HT-29 (cell line): ENCODE measurements at regions not wholly inside any gene's neighbourhood (a gene's known extent, or its start where the extent isn't known, plus 50 kb on each side); places are given as distances from the start of the nearest gene placed in this dataset.
A peak's percentile ranks its signal among the peaks of the same experiment; 100 is the strongest.
"Not testable (repeated sequence)": the region's sequence is repeated elsewhere in the genome, so short reads cannot be mapped to it uniquely, and the experiment has no call there.

Experiments
- DNase-seq: peaks from one replicate; pipeline ENCODE4 v3.0.0-alpha.2; 2015; ENCODE audit warnings: low spot score

DNA sequence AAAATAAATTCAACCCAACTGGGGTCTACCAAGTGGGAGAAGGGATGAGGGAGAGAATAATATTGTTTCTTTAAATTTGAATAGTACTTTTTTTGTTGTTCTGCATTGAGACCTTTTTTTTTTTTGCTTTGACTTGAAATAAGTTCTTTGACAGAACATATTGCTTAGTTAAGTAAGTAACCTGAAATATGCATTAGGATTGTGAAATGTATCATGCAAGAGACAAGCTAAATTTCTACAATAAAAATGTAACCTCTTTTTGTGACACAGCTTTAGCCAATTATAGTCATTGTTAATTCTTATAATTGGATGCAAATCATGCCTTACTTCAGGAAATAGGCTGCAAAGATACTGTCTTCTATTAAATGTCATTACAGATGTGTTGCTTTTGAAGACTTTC, 150.0 kb upstream of the GOT2 start:
- DNase-seq: no peak

DNA sequence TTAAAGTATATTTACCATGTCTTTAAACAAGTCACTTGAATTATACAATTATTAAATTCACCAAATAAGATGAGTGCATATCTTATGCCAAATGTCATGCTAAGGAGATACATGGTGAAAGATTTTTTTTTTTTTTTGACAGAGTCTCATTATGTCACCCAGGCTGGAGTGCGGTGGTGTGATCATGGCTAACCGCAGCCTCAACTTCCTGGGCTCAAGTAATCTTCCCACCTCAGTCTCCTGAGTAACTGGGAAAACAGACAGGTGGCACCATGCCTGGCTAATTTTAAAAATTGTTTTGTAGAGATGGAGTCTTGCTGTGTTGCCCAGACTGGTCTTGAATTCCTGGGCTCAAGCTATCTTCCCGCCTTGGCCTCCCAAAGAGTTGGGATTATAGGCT, 149.0 kb upstream of the GOT2 start:
- DNase-seq: no peak

DNA sequence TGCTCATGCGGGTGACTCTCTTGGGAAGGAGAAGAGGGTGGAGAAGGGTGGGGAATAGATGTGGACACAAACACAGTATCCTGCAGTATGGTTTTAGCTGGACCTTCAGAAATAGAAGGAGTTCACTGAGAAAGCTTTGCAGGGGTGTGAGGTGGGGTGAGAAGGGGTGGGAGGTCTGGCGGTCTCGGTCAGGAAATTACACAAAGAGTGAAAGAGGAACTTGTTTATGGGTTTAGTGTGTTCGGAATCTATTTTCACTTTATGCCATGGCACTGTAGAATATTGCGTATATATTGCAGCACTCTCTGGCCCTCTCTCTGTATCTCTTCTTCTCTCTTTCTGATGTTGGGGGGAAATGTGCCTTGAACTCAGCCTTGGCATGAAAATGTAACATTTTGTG, 148.2 kb upstream of the GOT2 start:
- no peak for DNase-seq

- DNase-seq: not testable (repeated sequence)
Measured at GRCh38 chr16:58878641-58879040, 144.5 kb upstream of the GOT2 start.

DNA sequence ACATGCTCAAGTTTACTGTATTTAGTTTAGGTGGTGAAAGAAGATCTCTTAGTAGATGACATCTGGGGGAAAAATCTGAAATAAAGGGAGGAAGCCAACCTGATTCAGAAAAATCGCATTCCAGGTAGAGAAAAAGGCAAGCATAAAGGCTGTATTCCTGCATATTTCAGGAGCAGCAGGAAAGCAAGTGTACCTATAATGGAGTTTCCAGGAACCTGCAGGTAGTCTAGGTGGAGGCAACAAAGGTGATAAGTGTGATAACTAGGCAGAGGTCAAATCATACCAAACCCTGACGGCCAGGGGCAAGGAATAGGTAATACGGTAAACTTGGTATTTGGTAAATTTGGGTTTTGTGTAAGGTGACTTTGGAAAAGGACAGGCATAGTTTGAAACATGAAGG, 132.8 kb upstream of the GOT2 start:
- DNase-seq: no peak

GRCh38 chr16:58863761-58864160, 129.6 kb upstream of the GOT2 start:
- no peak for DNase-seq

DNA sequence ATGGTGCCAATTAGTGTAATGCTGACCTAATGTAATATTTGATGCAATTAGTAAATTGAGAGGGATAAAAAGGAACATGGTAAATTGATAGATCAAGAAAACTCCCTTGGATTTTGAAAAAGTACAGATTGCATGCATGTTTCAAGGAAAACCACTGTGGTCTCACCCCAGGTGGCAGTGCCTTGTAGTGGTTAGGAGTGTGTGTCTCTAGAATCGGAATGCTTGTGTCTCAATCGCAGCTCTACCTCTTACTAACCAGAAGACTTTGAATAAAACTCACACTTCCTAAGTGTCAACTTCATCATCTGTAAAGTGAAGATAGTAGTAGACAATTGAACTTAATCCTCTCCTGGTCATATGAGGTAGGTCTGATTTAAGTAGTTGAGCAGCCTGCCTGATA, 128.9 kb upstream of the GOT2 start:
- no peak for DNase-seq

- DNase-seq: no peak
Measured at GRCh38 chr16:58862334-58863021, 128.4 kb upstream of the GOT2 start.

- no peak for DNase-seq
Measured at GRCh38 chr16:58859958-58860669, 126.0 kb upstream of the GOT2 start.

DNA sequence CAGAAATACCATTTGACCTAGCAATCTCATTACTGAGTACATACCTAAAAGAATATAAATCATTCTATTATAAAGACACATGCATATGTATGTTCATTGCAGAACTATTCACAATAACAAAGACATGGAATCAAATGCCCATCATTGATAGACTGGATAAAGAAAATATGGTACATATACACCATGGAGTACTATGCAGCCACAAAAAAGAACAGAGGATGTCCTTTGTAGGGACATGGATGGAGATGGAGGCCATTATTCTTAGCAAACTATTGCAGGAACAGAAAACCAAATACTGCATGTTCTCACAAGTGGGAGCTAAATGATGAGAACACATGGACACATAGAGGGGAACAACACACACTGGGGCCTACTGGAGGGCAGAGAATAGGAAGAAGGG, 124.5 kb upstream of the GOT2 start:
- DNase-seq: not testable (repeated sequence)

GRCh38 chr16:58855291-58855863, 121.3 kb upstream of the GOT2 start:
- DNase-seq: no peak

GRCh38 chr16:58853854-58854791, 120.0 kb upstream of the GOT2 start:
- no peak for DNase-seq

GRCh38 chr16:58850678-58851020, 116.5 kb upstream of the GOT2 start:
- DNase-seq: no peak

GRCh38 chr16:58850019-58850677, 116.0 kb upstream of the GOT2 start:
- no peak for DNase-seq

DNA sequence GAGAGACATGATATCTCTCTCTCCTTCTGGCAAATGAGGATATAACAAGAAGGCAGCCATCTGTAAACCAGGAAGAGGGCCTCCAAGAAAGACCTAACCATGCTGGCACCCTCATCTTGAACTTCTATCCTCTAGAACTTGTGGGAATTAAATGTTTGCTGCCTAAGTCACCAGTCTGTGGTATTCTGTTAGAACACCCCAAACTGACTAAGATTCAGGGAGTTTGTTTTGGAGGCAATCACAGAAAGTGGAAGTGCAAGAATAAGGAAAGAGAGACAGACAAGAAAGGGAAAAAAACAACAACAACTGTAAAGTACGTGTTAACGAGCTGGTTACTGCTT, 114.5 kb upstream of the GOT2 start:
- DNase-seq: no peak

DNA sequence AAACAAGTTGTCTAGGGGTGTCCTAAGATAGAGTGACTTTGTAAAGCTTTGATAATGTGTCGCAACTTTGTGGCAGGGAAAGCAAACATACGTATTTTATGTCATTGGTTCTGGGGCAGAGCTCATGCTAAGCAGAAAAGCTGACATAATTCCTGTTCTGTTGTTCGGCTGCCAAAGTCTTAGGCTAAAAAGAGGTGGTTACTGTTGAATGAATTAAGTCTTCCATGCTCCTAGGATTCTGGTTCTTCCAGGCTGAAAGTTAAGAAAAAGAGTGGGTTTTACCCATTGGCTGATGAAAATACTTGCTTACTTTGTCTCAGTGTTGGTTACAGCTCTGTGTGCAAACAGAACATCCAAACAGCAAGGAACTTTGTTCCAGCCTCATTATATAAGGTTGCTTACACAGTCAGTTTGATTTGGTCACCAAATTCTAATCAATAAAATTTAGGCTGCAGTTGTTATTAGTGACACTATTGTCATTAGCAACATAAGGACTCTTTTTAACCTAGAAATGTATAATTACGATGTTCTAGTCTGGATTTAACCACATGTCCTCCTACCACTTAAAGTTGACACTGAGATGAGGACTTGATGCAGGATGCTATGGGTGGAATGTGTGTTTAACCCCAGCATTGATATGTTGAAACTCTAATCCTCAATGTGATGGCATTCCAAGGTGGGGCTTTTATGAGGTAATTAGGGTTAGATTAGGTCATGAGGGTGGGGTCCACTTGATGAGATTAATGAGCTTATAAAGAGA, 114.0 kb upstream of the GOT2 start:
- no peak for DNase-seq

- DNase-seq: not testable (repeated sequence)
Measured at GRCh38 chr16:58846226-58846625, 112.1 kb upstream of the GOT2 start.

DNA sequence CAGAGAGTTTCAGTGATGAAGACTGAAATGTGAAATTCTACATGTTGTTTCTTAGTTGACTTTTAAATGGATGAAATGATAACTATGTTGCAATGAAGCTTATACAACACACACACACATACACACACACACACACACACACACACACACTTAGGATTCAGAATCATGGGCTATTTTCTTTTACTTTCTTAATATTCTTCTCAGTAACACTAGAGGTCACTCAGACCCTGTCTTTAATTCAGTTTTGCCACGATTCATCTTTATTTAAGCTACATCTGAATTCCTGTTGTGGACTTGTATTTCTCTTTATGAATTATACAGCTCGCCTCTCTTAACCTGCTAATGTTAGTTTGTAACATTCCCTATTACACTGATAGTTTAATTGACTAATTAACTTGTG, 109.6 kb upstream of the GOT2 start:
- DNase-seq: peak; percentile 53

DNA sequence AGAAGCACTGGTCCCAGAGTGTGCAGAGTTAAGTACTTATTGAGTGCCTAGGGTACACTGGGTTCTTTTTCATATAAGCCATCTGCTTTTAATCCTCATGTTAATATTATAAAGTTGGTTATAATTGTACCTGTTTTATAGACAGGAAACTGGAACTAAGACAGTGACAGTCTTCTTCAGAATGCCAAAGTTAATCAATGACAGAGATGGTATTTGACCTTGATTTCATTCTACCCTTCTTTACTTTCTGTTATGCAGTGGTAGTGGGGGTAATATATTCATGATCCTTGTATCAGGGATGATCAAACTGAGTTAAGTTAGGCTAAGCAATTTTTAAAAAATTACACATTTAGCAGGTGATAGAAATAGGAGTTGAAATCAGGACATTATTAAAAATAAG, 108.6 kb upstream of the GOT2 start:
- DNase-seq: no peak

DNA sequence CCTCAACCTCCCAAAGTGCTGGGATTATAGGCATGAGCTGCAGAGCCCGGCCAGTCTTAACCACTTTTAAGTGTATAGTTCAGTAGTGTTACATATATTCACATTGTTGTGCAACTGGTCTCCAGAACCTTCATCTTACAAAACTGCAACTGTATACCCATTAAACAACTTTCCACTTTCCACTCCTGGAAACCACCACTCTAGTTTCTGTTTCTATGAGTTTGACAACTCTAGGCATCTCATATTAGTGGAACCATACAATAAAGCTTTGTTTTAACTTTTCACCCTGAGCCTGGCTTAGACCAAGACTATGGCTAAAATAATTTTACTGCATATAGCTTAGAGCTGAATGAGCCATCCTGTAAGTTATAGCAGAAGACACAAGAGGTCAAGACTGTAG, 108.0 kb upstream of the GOT2 start:
- DNase-seq: no peak

DNA sequence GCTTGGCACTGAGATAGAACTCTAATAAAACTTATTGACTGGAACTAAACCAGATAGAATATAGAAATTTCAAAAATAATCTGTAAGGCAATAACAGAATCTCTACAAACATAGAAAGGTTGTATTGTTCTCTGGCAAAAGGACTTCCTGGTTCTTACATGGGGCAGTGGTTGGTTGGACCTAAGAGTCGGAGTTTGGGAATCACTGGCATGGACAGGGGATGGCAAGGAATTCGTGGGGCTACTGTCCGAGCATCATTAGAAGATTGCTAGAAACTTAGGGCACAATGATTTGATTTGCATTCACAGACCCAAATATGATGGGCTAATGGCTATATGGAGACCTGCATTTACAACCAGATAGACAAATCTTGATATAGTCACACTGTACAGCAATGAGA, 103.8 kb upstream of the GOT2 start:
- no peak for DNase-seq
